ENCODE measurements at regions not wholly inside any gene's neighbourhood (a gene's known extent, or its start where the extent isn't known, plus 50 kb on each side); places are given as distances from the start of the nearest gene placed in this dataset.

- DNase-seq, result no peak
These were observed 269.5 kb upstream of the N4BP1 start for GRCh38 chr16:48879223-48880122.

- DNase-seq, result no peak
These were observed 268.0 kb upstream of the N4BP1 start for GRCh38 chr16:48877946-48878345.

GRCh38 chr16:48870141-48870540 is 260.2 kb upstream of the N4BP1 start:
- DNase-seq, result no peak

- DNase-seq, result no peak
These were observed 255.5 kb upstream of the N4BP1 start for GRCh38 chr16:48865520-48865919.

- no peak for DNase-seq
These were observed 254.1 kb upstream of the N4BP1 start for GRCh38 chr16:48864055-48864454.

GRCh38 chr16:48862087-48862532 is 252.1 kb upstream of the N4BP1 start:
- DNase-seq, result no peak

- no peak for DNase-seq
These were observed 250.4 kb upstream of the N4BP1 start for GRCh38 chr16:48860341-48860740.

GRCh38 chr16:48852951-48853350 is 243.0 kb upstream of the N4BP1 start:
- DNase-seq, result no peak

GRCh38 chr16:48852458-48852857 is 242.5 kb upstream of the N4BP1 start:
- no peak for DNase-seq

- no peak for DNase-seq
These were observed 240.3 kb upstream of the N4BP1 start for GRCh38 chr16:48850097-48850770.

- no peak for DNase-seq
These were observed 236.3 kb upstream of the N4BP1 start for GRCh38 chr16:48846277-48846676.

GRCh38 chr16:48845261-48845660 is 235.3 kb upstream of the N4BP1 start:
- DNase-seq, result no peak

GRCh38 chr16:48838349-48838748 is 228.4 kb upstream of the N4BP1 start:
- DNase-seq, result no peak

GRCh38 chr16:48836636-48837035 is 226.7 kb upstream of the N4BP1 start:
- DNase-seq, result no peak

GRCh38 chr16:48836067-48836466 is 226.1 kb upstream of the N4BP1 start:
- no peak for DNase-seq

GRCh38 chr16:48834576-48834975 is 224.6 kb upstream of the N4BP1 start:
- no peak for DNase-seq

GRCh38 chr16:48833461-48833860 is 223.5 kb upstream of the N4BP1 start:
- DNase-seq, result no peak

- DNase-seq, result no peak
These were observed 221.2 kb upstream of the N4BP1 start for GRCh38 chr16:48831076-48831722.

- DNase-seq, result no peak
These were observed 219.6 kb upstream of the N4BP1 start for GRCh38 chr16:48829336-48830310.

- no peak for DNase-seq
These were observed 214.3 kb upstream of the N4BP1 start for GRCh38 chr16:48824271-48824670.

GRCh38 chr16:48822431-48822830 is 212.5 kb upstream of the N4BP1 start:
- no peak for DNase-seq

GRCh38 chr16:48820379-48820778 is 210.4 kb upstream of the N4BP1 start:
- DNase-seq, result no peak
